ENCODE measurements at regions not wholly inside any gene's neighbourhood (a gene's known extent, or its start where the extent isn't known, plus 50 kb on each side); places are given as distances from the start of the nearest gene placed in this dataset.
"Not testable (repeated sequence)": the region's sequence is repeated elsewhere in the genome, so short reads cannot be mapped to it uniquely, and the experiment has no call there.

DNA sequence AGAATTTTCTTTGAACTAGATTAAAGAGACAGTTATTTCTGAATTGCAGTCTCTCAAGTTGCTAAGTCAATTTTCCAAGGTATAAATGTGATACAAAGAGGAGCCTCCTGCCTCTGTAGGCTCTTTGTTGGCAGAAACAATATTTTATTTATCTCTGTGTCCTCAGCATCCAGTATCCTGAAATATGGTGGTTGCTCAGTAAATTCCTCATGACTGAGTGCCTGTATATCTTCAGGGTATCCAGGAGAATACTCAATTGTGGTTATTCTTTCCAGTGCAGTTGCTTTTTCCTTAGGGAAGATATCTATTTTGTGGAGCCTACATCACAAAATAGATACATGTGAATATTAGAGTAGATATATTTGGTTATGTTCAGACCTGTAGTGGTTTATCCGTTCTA, 144.8 kb upstream of the FERD3L start:
- DNase-seq = no peak

DNA sequence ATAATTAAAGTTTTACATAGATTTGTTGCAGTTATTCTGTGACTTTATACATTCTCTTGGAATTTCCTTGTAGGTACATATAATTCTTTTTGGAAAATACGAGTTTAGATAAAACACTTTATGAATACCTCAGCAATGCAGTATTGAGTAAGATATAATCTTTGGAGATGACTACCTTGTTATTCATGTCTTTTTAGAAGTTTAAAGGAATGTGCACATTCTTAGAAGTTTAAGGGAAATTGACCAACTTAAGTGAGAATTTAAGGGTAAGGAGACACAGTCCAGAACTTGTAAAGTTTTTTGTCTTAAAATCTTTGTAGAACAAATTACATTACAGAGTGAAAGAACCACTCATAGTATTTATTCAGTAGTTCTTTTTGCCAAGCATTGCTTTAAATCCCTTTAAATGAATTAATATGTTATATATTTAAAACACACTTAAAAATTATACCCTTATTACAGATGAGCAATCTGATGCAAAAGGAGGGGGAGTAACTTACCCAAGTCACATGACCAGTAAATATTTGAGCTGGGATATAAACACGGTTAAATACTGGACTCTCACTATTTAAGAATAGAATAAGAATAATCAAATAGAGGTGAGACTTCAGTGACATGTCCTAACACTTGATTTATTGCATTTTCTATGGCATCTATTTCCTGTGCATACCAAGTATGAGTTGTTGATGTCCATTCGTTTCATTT, 139.5 kb upstream of the FERD3L start:
- DNase-seq = no peak

DNA sequence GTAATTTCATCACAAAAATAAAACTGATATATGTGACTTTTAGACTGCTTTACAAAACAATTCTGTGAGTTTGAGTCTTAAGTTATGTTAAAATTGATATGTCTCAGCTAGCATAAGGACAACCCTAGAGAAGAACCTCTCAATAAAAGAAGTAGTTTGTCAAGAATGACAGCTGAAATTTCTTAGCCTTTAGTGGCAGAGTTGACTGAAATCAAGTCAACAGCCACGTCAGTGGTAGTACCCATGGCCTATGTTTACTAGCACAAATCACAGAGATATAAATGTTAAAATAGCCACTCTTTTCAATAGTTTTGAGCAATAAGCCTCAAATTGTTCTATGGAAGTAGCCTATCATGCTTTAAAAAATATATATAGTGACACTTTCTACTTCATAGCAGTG, 138.9 kb upstream of the FERD3L start:
- no peak for DNase-seq

DNA sequence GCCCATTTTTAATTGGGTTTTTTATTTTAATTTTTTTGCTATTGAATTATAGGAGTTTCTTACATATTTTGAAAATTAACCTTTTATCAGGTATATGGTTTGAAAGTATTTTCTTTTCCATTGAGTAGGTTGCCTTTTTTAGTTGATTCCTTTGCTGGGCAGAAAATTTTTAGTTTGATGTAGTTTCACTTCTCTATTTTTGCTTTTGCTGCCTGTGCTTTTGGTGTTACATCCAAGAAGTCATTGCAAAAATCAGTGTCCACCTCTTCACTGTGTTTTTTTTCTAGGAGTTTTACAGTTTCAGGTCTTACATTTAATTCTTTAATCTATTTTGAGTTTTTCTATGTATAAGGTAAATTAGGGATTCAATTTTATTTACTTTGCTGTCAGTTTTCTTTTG, 129.8 kb upstream of the FERD3L start:
- no peak for DNase-seq

DNA sequence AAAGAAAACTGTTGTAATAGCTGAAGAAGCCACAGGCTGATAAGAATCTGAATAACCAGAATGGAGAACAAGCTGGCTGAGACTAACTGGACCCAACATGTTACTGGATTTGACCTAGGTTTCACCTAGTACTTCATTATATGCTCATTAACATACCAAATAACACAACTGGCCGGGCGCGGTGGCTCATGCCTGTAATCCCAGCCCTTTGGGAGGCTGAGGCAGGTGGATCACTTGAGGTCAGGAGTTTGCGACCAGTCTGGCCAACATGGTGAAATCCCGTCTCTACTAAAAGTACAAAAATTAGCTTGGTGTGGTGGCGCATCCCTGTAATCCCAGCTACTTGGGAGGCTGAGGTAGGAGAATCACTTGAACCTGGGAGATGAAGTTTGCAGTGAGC, 127.1 kb upstream of the FERD3L start:
- not testable (repeated sequence) for DNase-seq

DNA sequence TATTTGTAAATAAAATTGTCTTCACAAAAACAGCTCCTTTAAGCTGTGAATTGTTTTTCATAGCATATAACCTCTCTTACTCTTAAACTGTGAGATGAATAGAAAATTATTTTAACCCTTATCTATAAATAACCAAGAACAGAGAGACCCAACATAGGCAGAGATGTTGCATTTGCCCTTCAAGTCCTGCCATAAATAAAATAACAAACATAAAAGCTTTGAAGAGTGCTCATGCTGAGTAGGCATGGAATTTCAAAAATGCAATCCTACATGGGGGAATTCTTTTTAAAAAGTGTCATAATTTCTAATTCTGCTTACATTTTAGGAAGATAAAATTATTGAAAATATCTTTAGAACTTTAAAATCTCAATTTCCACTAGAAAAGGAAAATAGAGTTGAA, 124.1 kb upstream of the FERD3L start:
- DNase-seq = no peak

DNA sequence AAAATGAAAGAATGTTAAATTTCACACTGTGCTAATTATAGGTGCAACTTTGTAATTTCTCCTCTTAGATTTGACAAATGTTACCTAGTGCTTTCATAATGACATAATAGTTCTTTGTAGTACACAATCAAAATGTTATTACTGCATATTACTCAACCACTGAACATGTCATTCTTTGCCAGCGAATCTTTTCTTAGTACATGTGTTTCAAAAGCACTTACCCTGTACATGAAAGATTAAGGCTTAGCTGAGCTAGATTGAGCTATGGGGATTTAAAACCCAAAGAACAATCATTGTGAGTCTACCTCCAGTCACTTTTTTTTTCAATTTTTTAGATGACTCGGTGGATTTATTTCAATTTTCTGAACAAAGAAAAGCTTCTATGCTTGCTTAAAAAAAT, 123.5 kb upstream of the FERD3L start:
- DNase-seq = no peak

DNA sequence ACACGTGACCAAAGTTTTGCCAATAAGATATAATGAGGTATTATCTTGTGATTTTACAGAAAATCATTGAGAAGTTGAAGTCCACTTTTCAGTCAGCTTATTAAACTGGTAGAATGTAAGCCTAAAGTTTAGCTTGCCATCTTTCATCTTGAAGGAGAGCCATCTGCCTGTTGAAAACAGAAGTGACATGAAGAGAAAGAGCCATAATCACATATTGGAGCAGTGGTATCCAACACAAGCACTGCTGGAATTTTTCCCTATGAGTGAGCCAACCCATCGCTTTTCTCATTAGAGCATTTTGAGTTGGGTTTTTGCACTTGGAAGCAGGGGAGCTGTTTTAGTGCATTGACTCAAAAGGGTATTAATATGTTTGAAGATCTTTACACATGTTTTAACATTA, 117.6 kb upstream of the FERD3L start:
- no peak for DNase-seq

DNA sequence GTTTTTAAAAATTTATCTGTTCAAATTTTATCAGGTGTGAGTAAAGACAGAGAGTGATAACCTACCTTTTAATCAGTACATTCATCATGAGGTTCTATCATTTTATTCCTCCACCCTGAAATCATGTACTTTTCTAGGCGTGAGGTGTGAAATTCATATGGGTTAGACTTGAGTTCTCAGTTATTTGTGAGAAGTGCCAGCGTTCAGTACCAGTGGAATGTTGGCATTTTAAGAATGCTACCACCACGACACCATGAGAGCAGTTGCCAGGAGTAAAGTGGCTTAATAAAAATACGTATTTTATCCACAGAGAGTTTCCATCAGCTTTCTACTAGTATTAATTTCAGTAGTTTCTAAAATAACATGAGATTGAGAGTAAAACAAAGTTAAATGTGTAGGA, 104.1 kb upstream of the FERD3L start:
- no peak for DNase-seq

DNA sequence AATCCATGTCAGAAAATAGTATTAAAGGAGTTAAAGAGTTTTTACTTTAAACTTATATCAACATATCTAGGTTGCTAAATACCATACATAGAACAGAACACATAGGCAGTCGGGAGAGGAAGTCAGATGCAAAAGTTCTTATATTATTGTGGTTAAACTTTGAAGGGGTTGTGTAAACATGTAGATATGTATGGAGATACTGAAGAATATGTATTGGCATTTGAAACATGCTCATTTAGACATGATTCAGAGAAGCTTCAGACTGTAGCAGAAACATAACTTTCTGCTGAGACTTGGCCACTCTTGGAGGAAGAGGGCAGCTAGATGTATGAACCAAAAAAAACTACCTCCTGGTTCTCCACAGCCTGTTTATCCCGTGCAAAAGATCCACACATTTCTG, 103.5 kb upstream of the FERD3L start:
- no peak for DNase-seq

DNA sequence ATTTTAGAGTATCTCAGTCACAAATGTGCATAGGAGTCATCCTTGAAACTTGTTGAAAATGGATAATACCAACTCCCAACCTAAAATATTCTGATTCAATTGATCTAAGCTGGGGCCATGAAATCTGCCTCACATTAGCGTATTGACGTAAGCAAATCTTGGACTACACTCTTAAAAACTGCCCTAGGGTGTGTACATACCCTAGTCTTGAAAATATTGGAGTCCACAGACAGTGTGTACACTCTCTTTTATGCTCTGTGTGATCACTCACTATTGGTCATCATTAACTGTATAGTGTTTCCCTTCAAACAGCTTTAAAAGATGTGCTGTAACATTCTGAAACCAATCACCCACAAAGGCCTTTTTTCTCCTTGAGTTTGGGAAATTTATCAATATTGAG, 102.9 kb upstream of the FERD3L start:
- no peak for DNase-seq

DNA sequence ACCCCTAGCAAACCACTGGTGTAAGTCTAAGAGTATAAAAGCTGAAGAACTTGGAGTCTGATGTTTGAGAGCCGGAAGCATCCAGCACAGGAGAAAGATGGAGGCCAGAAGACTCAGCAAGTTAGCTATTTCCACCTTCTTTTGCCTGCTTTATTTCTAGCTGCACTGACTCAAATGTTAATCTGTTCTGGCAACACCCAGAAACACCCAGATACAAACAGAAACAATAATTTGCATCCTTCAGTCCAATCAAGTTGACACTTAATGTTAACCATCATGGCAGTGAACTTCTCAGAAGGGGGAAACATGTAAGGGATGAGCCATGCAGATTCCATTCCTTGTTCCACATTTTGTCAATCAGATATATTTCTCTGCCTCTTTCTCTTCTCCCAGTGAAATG, 101.8 kb upstream of the FERD3L start:
- no peak for DNase-seq

DNA sequence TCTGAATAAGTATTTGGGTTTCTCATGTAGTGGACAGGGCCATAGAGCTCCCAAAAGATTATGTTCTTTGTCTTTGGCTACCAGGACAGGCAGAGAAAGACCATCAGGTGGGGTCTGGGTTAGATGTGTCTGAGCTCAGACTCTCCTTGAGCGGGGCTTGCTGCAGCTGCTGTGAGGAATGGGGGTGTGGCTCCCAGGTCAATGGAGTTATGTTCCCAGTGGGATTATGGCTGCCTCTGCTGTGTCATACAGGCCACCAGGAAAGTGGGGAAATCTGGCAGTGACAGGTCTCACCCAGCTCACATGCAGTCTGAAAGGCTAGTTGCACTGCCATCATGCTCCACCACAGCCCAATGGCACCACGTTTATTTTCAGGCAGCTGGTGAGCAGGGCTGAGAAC, 97.0 kb upstream of the FERD3L start:
- DNase-seq = no peak

DNA sequence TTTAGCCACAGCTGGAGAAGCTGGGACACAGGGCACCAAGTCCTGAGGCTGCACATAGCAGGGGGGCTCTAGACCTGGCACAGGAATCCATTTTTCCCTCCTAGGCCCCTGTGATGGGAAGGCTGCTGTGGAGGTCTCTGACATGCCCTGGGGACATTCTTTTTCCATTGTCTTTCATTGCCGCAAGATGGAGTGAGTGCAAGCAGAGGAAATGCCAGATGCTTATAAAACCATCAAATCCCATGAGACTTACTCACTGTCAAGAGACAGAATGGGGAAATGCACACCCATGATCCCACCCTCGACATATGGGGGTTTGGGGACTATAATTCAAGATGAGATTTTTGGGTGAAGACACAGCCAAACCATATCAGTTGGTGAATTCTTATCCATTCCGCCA, 94.7 kb upstream of the FERD3L start:
- no peak for DNase-seq

DNA sequence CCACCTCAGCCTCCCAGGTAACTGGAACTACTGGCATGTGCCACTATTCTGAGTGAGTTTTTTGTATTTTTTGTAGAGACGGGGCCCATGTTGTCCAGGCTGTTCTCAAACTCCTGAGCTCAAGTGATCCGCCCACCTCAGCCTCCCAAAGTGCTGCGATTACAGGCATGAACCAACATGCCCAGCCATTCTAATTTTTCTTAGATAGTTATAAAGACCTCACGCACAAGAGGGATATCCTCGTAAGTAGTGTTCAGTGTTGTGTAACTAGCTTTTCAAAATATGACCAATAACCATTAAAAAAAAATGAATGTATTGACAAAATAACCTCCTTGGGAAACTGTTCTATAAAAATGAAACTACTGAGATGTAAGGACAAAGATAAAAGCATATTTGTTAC, 90.5 kb upstream of the FERD3L start:
- DNase-seq = no peak

DNA sequence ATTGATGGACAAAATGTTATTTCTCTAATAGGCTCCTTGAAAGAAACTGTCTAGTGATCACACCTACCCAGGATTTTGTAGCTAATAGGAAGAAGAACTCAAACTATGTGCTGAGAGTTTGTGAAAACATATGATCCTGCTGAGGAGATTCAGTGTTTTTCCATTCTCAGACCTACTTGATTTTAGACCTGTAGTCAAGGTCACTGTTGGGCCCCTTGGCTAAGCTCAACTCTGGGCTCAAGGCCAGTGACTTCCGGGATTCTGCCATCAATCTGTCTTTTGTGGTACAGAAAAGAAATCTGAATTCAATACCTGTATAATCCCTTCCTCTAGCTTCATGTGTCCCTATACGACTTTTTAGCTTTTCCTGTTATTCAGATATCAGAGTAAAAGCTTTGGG, 79.7 kb upstream of the FERD3L start:
- DNase-seq = no peak

DNA sequence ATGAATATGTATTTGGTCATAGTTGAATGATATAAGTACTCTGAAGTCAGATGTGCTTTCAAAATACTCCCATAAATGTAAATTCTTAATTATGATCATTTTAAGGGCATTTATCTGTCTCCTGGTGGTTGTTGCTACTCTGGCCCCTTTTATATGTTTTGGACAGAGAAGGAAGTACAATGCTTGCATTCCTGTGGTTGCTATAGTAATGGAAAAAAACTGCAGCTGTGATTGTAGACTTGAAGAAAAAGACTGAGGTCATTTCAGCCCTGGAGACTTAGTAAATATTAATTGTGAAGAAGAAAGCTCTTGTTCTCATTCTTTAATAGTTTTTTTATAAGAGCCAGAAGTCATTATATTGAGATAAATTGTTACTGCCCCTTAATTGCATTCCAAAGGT, 70.2 kb upstream of the FERD3L start:
- no peak for DNase-seq

DNA sequence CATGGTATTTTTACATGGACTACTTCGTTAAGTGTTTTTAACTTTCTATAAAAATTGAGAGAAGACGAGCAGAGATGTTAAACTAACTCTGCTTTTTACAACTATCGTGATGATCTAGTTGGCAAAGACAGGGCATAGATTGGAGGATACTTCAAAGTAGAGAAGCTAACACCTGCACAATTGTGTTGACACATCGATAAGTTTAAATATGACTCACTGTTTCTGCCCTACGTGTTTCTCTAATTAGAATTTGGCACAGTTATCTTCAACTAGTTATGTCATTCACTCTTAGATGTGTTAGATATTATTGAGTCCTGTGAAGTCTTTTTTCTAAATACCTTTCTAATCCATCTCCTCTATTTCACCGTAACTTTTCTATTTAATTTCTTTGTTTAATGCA, 68.5 kb upstream of the FERD3L start:
- DNase-seq = no peak

DNA sequence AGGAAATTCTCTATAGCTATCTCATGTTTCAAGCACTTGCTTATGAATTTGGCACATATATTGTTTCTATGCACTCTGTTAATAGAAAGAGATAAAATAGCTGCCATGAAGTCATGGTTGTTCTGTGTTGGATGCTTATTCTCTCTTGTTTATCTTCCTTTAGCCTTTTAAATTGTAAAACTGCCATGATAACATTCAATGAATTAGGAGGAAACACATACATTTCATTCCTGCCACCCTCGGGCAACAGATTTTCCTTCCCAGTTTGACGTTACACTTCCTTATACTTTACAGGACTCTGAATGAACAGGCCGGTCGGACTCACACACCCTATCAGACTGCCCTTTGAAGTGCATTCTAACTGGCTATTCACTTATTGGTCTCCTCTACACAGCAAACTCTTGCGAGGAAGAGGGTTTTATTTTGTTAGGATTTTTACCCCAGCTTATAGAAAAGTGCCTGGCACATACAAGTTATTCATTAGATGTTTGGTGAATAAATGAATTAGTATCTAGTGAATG, 65.7 kb upstream of the FERD3L start:
- DNase-seq = no peak

DNA sequence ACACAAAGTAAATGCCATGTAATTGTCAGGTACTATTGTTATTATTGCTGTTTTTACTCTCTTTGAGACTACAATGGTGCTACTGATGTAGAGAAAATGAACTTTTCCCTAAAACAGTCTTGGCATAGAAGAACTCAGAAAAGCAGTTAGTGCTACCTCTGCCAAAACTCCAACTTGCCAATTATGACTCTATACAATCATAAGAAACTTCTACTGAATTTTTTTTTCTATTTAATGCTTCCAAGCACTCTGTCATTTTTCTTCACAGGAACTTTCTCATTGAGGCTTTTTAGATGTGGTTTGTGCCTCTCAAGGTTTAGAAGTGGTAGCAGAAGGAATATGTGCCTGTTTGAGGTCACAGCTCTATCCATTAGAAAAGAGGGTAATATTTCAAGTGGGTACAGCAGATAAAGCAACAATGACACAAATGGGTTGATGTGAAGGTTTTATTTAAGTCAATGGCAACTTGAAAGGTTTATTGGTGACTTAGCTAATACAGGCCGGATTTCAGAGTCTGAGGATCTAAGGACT, 64.0 kb upstream of the FERD3L start:
- DNase-seq = no peak

DNA sequence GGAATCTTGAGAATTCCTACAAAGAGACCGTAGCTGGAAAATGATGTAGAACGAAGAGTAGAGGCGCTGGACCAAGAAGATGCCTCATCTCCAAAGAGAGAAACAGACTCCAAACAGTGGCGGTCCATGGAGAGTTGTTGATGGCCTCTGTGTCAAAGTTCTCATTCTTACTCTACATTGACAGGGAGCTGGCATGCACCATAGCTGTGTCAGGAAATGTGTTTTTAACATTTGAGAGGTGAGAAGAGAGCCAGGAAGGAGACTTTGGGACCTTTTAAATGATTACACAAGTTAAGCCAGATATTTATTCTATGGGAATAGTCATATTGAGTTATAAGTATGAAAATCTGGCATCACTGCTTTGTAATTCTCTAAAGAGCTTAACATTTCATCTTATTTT, 61.5 kb upstream of the FERD3L start:
- no peak for DNase-seq

DNA sequence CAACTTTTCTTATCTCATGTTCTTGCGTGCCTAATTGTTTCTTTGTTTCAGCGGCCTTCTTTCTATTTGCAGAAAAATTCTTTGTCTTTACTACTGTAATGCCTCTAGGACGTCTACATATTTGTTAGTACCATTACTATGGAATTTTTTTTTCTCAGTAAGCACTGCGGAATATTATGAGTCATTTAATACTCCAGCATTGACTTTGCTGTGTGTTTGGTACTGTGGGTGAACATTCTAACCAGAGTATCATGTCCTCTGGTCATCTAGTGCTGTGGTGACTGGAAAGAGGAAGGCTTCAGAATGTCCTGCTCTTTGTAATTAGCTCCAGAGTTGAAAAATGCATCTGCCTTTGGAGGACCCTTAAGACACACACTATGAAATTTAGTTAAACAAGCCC, 58.5 kb upstream of the FERD3L start:
- no peak for DNase-seq

DNA sequence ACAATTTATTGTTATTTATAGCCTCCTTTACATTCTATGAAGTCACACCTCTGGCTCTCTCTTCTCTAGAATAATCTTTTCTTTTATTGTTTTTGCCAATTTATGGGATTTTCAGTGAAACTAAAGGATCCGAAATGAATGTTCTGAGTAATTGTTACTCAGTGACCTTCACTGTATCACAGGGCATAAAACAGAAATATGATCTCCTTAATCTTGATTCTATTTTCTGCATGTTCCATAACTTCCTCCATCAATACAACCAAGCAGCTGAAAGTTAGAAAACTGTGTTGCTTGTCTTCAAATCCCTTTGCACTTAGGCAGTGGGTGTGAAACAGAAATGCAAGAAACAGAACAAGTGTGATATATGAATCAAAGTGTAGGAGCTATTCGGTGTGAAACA, 57.4 kb upstream of the FERD3L start:
- DNase-seq = no peak

Data from activated CD4-positive, alpha-beta T cell treated with anti-CD3 and anti-CD28 coated beads, Interleukin-10, Interleukin-2, amounts not matched to agents 100 ng/mL and 50 ng/mL, durations not matched to agents 16 hours and 8 hours (primary cell).